IPS DF 19.7 (cell line): ENCODE measurements at regions not wholly inside any gene's neighbourhood (a gene's known extent, or its start where the extent isn't known, plus 50 kb on each side); places are given as distances from the start of the nearest gene placed in this dataset.

Source experiments
- DNase-seq: peaks from one replicate; pipeline ENCODE4 v3.0.0-alpha.2; 2013; ENCODE audit warnings: low read depth, low spot score

- no peak for DNase-seq
Measured at GRCh38 chr5:136418301-136418700, 53.0 kb upstream of the TRPC7 start.
